HEK293T (cell line): ENCODE measurements at regions not wholly inside any gene's neighbourhood (a gene's known extent, or its start where the extent isn't known, plus 50 kb on each side); places are given as distances from the start of the nearest gene placed in this dataset.

Source experiments
- CTCF ChIA-PET: fragments of 350-600 bp; formaldehyde crosslinking; extraction: SDS; loops from one replicate; lab custom pipeline; 2021; ENCODE audit warnings: antibody characterized with exemption, inconsistent platforms; lab: Yijun Ruan, JAX
- POLR2A ChIA-PET: fragments of 350-600 bp; formaldehyde crosslinking; extraction: SDS; loops from one replicate; lab custom pipeline; 2020; ENCODE audit warnings: antibody characterized with exemption, inconsistent platforms; lab: Yijun Ruan, JAX
- DNase-seq: peaks from one replicate; pipeline ENCODE4 v3.0.0; 2012; ENCODE audit warnings: mixed read lengths; ENCODE audit errors: extremely low spot score
- ARNT ChIP-seq: fragments of 450-650 bp; IDR thresholded peaks from 2 replicates; pipeline ENCODE4 v1.6.1; 2017; ENCODE audit warnings: mild to moderate bottlenecking
- BHLHE40 ChIP-seq: fragments of 450-650 bp; IDR thresholded peaks from 2 replicates; pipeline ENCODE4 v1.6.1; 2016; ENCODE audit warnings: mild to moderate bottlenecking, moderate library complexity, borderline replicate concordance
- CTBP1 ChIP-seq: fragments of 450-650 bp; IDR thresholded peaks from 2 replicates; pipeline ENCODE4 v1.6.1; 2016; ENCODE audit warnings: borderline replicate concordance
- ELF4 ChIP-seq: fragments of 450-650 bp; IDR thresholded peaks from 2 replicates; pipeline ENCODE4 v1.6.1; 2017; ENCODE audit warnings: antibody characterized with exemption
- FOXA1 ChIP-seq: fragments of 450-650 bp; IDR thresholded peaks from 2 replicates; pipeline ENCODE4 v1.6.1; 2016; ENCODE audit warnings: mild to moderate bottlenecking
- FOXK2 ChIP-seq: fragments of 450-650 bp; IDR thresholded peaks from 2 replicates; pipeline ENCODE4 v1.6.1; 2016; ENCODE audit warnings: mild to moderate bottlenecking
- FOXM1 ChIP-seq: fragments of 450-650 bp; IDR thresholded peaks from 2 replicates; pipeline ENCODE4 v1.6.1; 2017; ENCODE audit warnings: mild to moderate bottlenecking, borderline replicate concordance
- HDGF ChIP-seq: fragments of 450-650 bp; IDR thresholded peaks from 2 replicates; pipeline ENCODE4 v1.6.1; 2017; ENCODE audit warnings: antibody characterized with exemption, borderline replicate concordance
- L3MBTL2 ChIP-seq: fragments of 450-650 bp; conservative IDR thresholded peaks from 2 replicates; pipeline ENCODE4 v1.6.1; 2016; ENCODE audit warnings: mild to moderate bottlenecking
- LEF1 ChIP-seq: fragments of 450-650 bp; IDR thresholded peaks from 2 replicates; pipeline ENCODE4 v1.6.1; 2017; ENCODE audit warnings: mild to moderate bottlenecking, borderline replicate concordance
- NFRKB ChIP-seq: fragments of 450-650 bp; IDR thresholded peaks from 2 replicates; pipeline ENCODE4 v1.6.1; 2016; ENCODE audit warnings: mild to moderate bottlenecking, moderate library complexity
- PKNOX1 ChIP-seq: fragments of 450-650 bp; IDR thresholded peaks from 2 replicates; pipeline ENCODE4 v1.6.1; 2016
- SP1 ChIP-seq: fragments of 450-650 bp; IDR thresholded peaks from 2 replicates; pipeline ENCODE4 v1.6.1; 2017
- SUZ12 ChIP-seq: fragments of 450-650 bp; IDR thresholded peaks from 2 replicates; pipeline ENCODE4 v1.6.1; 2016; ENCODE audit warnings: mild to moderate bottlenecking
- TARDBP ChIP-seq: fragments of 450-650 bp; IDR thresholded peaks from 2 replicates; pipeline ENCODE4 v1.6.1; 2016
- ZNF384 ChIP-seq: fragments of 450-650 bp; IDR thresholded peaks from 2 replicates; pipeline ENCODE4 v1.6.1; 2016

- no peak for DNase-seq
- TF ChIP-seq FOXK2 (no peak), L3MBTL2 (no peak), ELF4 (no peak), ARNT (no peak), FOXM1 (no peak), BHLHE40 (no peak)
- CTCF ChIA-PET = no interaction called here
These were observed 118.4 kb downstream of the BCL2L11 start for GRCh38 chr2:111239107-111239506.

DNA sequence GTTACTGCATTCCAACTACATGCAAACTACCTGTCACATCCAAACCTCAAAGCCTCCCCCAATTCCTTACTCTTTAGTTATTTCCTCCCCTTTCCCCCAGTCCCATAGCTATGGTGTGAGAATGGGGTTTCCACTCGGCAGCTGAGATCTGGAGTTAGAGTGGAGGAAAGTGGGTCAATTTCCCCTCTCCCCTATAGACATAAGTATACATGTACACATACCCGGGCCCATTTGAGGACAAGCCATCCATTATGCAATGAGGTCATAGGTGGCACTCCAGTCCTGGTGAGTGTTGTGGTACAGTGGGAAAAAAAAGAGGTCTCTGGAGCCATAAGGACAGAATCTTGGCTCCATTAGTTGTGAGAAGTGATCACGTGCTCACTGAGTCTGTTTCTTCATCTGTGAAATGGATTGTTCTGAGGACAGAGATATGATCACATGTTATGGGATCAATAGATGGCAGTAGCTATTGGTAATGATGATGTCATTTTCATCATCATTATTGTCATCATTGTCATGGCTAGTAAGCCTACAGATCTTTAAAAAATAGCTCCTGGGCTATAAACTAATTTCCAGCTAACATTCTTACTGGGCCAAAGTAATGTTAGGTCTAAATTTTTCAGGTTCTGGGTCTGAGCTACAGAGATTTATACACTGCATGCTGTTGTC is 119.0 kb downstream of the BCL2L11 start:
- no peak for DNase-seq
- CTCF ChIA-PET = no interaction called here
- no peak for TF ChIP-seq ELF4
- TF ChIP-seq L3MBTL2 = no peak
- no peak for TF ChIP-seq LEF1
- no peak for TF ChIP-seq HDGF
- no peak for TF ChIP-seq PKNOX1
- TF ChIP-seq FOXM1 = no peak
- TF ChIP-seq NFRKB = no peak
- TF ChIP-seq TARDBP = no peak
- TF ChIP-seq ZNF384 = no peak
- TF ChIP-seq SP1 = no peak
- TF ChIP-seq ARNT = no peak
- no peak for TF ChIP-seq FOXK2
- TF ChIP-seq BHLHE40 = no peak
- POLR2A ChIA-PET = no interaction called here

More at GRCh38 chr2:111239107-111239506, 118.4 kb downstream of the BCL2L11 start:
- POLR2A ChIA-PET = no interaction called here

- no peak for DNase-seq
- CTCF ChIA-PET = no interaction called here
- TF ChIP-seq ZNF384 = no peak
- TF ChIP-seq SUZ12 = no peak
- no peak for TF ChIP-seq ARNT
- TF ChIP-seq FOXK2 = no peak
- TF ChIP-seq L3MBTL2 = no peak
- TF ChIP-seq TARDBP = no peak
- no peak for TF ChIP-seq ELF4
- no peak for TF ChIP-seq HDGF
- TF ChIP-seq FOXA1 = no peak
- TF ChIP-seq BHLHE40 = no peak
- no peak for TF ChIP-seq PKNOX1
- no peak for TF ChIP-seq NFRKB
- TF ChIP-seq FOXM1 = no peak
- POLR2A ChIA-PET = no interaction called here
These were observed 122.6 kb downstream of the BCL2L11 start for GRCh38 chr2:111243295-111243694.

GRCh38 chr2:111244864-111245263 is 124.2 kb downstream of the BCL2L11 start:
- no peak for DNase-seq
- no peak for TF ChIP-seq LEF1
- TF ChIP-seq CTBP1 = no peak
- TF ChIP-seq SP1 = no peak
- no peak for TF ChIP-seq ELF4
- no peak for TF ChIP-seq ZNF384
- no peak for TF ChIP-seq HDGF
- TF ChIP-seq FOXA1 = no peak
- no peak for TF ChIP-seq ARNT
- no peak for TF ChIP-seq TARDBP
- no peak for TF ChIP-seq FOXK2
- TF ChIP-seq SUZ12 = no peak
- no peak for TF ChIP-seq NFRKB
- TF ChIP-seq BHLHE40 = no peak
- TF ChIP-seq FOXM1 = no peak
- TF ChIP-seq L3MBTL2 = no peak
- CTCF ChIA-PET = no interaction called here
- POLR2A ChIA-PET = no interaction called here

GRCh38 chr2:111246620-111247061 is 125.9 kb downstream of the BCL2L11 start:
- no peak for DNase-seq
- no peak for TF ChIP-seq ELF4
- TF ChIP-seq ARNT = no peak
- TF ChIP-seq SUZ12 = no peak
- TF ChIP-seq TARDBP = no peak
- TF ChIP-seq FOXK2 = no peak
- no peak for TF ChIP-seq BHLHE40
- no peak for TF ChIP-seq PKNOX1
- TF ChIP-seq CTBP1 = no peak
- no peak for TF ChIP-seq L3MBTL2
- ChIA-PET CTCF (no interaction called here), POLR2A (no interaction called here)

DNA sequence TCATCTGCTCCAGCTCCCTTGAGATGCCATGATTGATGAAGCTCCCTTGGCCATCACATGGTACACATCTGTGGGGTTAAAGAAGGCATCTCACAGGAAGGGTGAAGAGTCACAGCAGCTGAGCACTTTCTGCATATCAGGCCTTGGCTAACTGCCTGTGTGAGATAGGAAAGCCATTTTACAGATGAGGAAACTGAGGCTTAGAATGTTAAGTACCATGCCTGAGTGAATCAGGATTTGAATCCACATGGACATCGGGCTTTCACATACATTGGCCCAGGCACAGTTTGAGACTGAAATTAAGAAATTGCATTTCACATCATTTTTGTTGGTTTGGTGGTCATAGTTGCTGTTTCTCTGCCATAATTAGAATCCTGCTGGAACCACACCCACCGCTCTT is 126.8 kb downstream of the BCL2L11 start:
- no peak for DNase-seq
- TF ChIP-seq ZNF384 (no peak), NFRKB (no peak), CTBP1 (no peak), ARNT (no peak), FOXM1 (no peak), LEF1 (no peak), FOXA1 (no peak), BHLHE40 (no peak), SUZ12 (no peak), ELF4 (no peak), HDGF (no peak), TARDBP (no peak)
- ChIA-PET POLR2A (no interaction called here), CTCF (no interaction called here)

- ChIA-PET POLR2A (no interaction called here), CTCF (no interaction called here)
- TF ChIP-seq L3MBTL2 = no peak
- TF ChIP-seq FOXM1 = no peak
- no peak for TF ChIP-seq FOXK2
- TF ChIP-seq FOXA1 = no peak
- TF ChIP-seq ZNF384 = no peak
- no peak for TF ChIP-seq SUZ12
- no peak for TF ChIP-seq SP1
- TF ChIP-seq TARDBP = no peak
- no peak for TF ChIP-seq ARNT
- no peak for DNase-seq
These were observed 129.1 kb downstream of the BCL2L11 start for GRCh38 chr2:111249806-111250205.
